SK-N-SH (cell line): ENCODE measurements at regions not wholly inside any gene's neighbourhood (a gene's known extent, or its start where the extent isn't known, plus 50 kb on each side); places are given as distances from the start of the nearest gene placed in this dataset.

ENCODE experiments used
- CTCF ChIA-PET: fragments of 300-600, 350-600 bp; formaldehyde crosslinking; extraction: SDS; loops from one replicate; lab custom pipeline; 2021; lab: Yijun Ruan, JAX
- POLR2A ChIA-PET: fragments of 350-600 bp; sonication (Branson Sonifier 250); formaldehyde crosslinking; extraction: SDS; loops from one replicate; lab custom pipeline; 2020; ENCODE audit warnings: antibody characterized with exemption, inconsistent platforms; lab: Yijun Ruan, JAX
- DNase-seq: peaks from one replicate; pipeline ENCODE4 v3.0.0; 2012
- H2AFZ ChIP-seq: fragments of 200-600 bp; sonication (generic); 2 replicates; pipeline ENCODE4 v1.8.1; 2016; ENCODE audit warnings: antibody characterized with exemption, mild to moderate bottlenecking, low read depth
- H3F3A ChIP-seq: fragments of 200-600 bp; sonication (generic); replicated peaks from 2 replicates; pipeline ENCODE3; 2016; ENCODE audit warnings: antibody characterized with exemption, mild to moderate bottlenecking; ENCODE audit not compliant: insufficient read depth
- H3K27ac ChIP-seq, 2 experiments: fragments of 200-500 bp in 1 of 2; fragments of 200-600 bp in 1 of 2; sonication (Bioruptor generic) in 1 of 2; sonication (generic), shearing (Covaris generic) in 1 of 2; 2 replicates each; pipeline versions ENCODE4 v1.5.1 to v1.6.1; 2014 to 2016; ENCODE audit warnings: low read depth in 2 of 2, inconsistent platforms in 1 of 2, low read length in 1 of 2, mild to moderate bottlenecking in 1 of 2, mixed read lengths in 1 of 2
- H3K27me3 ChIP-seq: fragments of 200-600 bp; sonication (generic), shearing (Covaris generic); 2 replicates; pipeline ENCODE4 v1.6.1; 2016; ENCODE audit warnings: mixed run types; ENCODE audit not compliant: insufficient read depth
- H3K36me3 ChIP-seq, 2 experiments: fragments of 200-500 bp in 1 of 2; fragments of 200-600 bp in 1 of 2; sonication (Bioruptor generic) in 1 of 2; sonication (generic) in 1 of 2; replicated peaks in 1 of 2; 2 replicates each; pipeline versions ENCODE3 to v1.5.1; 2014 to 2016; ENCODE audit warnings: low read length in 1 of 2, mild to moderate bottlenecking in 1 of 2; ENCODE audit not compliant: insufficient read depth in 2 of 2, control insufficient read depth in 1 of 2
- H3K4me1 ChIP-seq, 2 experiments: fragments of 200-500 bp in 1 of 2; fragments of 200-600 bp in 1 of 2; sonication (Bioruptor generic) in 1 of 2; sonication (generic), shearing (Covaris generic) in 1 of 2; 2 replicates each; pipeline versions ENCODE4 v1.5.1 to v1.6.1; 2014 to 2016; ENCODE audit warnings: low read depth in 1 of 2, low read length in 1 of 2, mixed run types in 1 of 2; ENCODE audit not compliant: insufficient read depth in 2 of 2, control insufficient read depth in 1 of 2
- H3K4me2 ChIP-seq: fragments of 200-600 bp; sonication (generic), shearing (Covaris generic); 2 replicates; pipeline ENCODE4 v1.6.1; 2017; ENCODE audit warnings: mixed run types
- H3K4me3 ChIP-seq, 2 experiments: fragments of 200-500 bp in 1 of 2; fragments of 200-600 bp in 1 of 2; sonication (Bioruptor generic) in 1 of 2; sonication (generic), shearing (Covaris generic) in 1 of 2; 2 replicates each; pipeline versions ENCODE4 v1.5.1 to v1.8.1; 2014 to 2016; ENCODE audit warnings: low read depth in 2 of 2, inconsistent platforms in 1 of 2, low read length in 1 of 2, mild to moderate bottlenecking in 1 of 2, mixed read lengths in 1 of 2, moderate library complexity in 1 of 2
- H3K79me2 ChIP-seq: fragments of 200-600 bp; sonication (generic); 2 replicates; pipeline ENCODE4 v1.8.1; 2017; ENCODE audit warnings: mild to moderate bottlenecking; ENCODE audit not compliant: insufficient read depth
- H3K9ac ChIP-seq: fragments of 200-600 bp; sonication (generic); 2 replicates; pipeline ENCODE4 v1.6.1; 2017; ENCODE audit warnings: mixed run types
- H3K9me2 ChIP-seq: fragments of 200-600 bp; sonication (generic); 2 replicates; pipeline ENCODE4 v1.6.1; 2017; ENCODE audit warnings: mixed run types
- H3K9me3 ChIP-seq: fragments of 200-600 bp; sonication (generic); 2 replicates; pipeline ENCODE4 v1.6.1; 2017; ENCODE audit warnings: mixed run types, mild to moderate bottlenecking, moderate library complexity
- H4K20me1 ChIP-seq: fragments of 200-600 bp; sonication (generic); 2 replicates; pipeline ENCODE4 v1.6.1; 2017; ENCODE audit warnings: mild to moderate bottlenecking, mixed run types; ENCODE audit not compliant: insufficient read depth
- CHD2 ChIP-seq: fragments of 150-350 bp; IDR thresholded peaks from 2 replicates; pipeline ENCODE4 v1.6.1; 2018; ENCODE audit warnings: low read length; ENCODE audit not compliant: partially characterized antibody
- CTCF ChIP-seq: fragments of 200-600 bp; sonication (generic); IDR thresholded peaks from 2 replicates; pipeline ENCODE4 v1.6.1; 2017; ENCODE audit warnings: antibody characterized with exemption, mild to moderate bottlenecking, moderate library complexity
- ELF1 ChIP-seq: IDR thresholded peaks from 2 replicates; pipeline ENCODE4 v1.4.0; 2012
- EZH2phosphoT487 ChIP-seq: fragments of 200-600 bp; sonication (generic); IDR thresholded peaks from 2 replicates; pipeline ENCODE4 v1.6.1; 2017; ENCODE audit warnings: low read depth, mixed run types, mild to moderate bottlenecking, antibody characterized with exemption, moderate library complexity, borderline replicate concordance
- FOXM1 ChIP-seq: IDR thresholded peaks from 2 replicates; pipeline ENCODE4 v1.4.0; 2012; ENCODE audit warnings: low read depth, mild to moderate bottlenecking
- GABPA ChIP-seq: IDR thresholded peaks from 2 replicates; pipeline ENCODE4 v1.4.0; 2012; ENCODE audit warnings: low read depth, mild to moderate bottlenecking
- GATA2 ChIP-seq: sonication (generic); formaldehyde crosslinking; IDR thresholded peaks from 2 replicates; pipeline ENCODE4 v1.5.0; 2020; ENCODE audit warnings: mild to moderate bottlenecking, missing genetic modification reagents
- IRF3 ChIP-seq: fragments of 150-350 bp; IDR thresholded peaks from 2 replicates; pipeline ENCODE4 v1.6.1; 2016; ENCODE audit warnings: mild to moderate bottlenecking, low read depth, low read length
- MAX ChIP-seq: IDR thresholded peaks from 2 replicates; pipeline ENCODE4 v1.4.0; 2012; ENCODE audit warnings: low read depth
- MXI1 ChIP-seq: IDR thresholded peaks from 2 replicates; pipeline ENCODE4 v1.6.1; 2012; ENCODE audit warnings: mild to moderate bottlenecking, low read depth, low read length, improper control_type of control experiment
- PBX3 ChIP-seq: IDR thresholded peaks from 2 replicates; pipeline ENCODE4; 2012
- POLR2AphosphoS5 ChIP-seq: IDR thresholded peaks from 2 replicates; pipeline ENCODE4 v1.6.1; 2012; ENCODE audit warnings: low read depth, low read length
- RCOR1 ChIP-seq: fragments of 150-350 bp; IDR thresholded peaks from 2 replicates; pipeline ENCODE4 v1.6.1; 2017; ENCODE audit warnings: antibody characterized with exemption, low read length
- REST ChIP-seq: IDR thresholded peaks from 2 replicates; pipeline ENCODE4 v1.6.1; 2012; ENCODE audit warnings: mild to moderate bottlenecking, low read depth, low read length, moderate library complexity
- RFX5 ChIP-seq: IDR thresholded peaks from 2 replicates; pipeline ENCODE4 v1.6.1; 2012; ENCODE audit warnings: mild to moderate bottlenecking, improper control_type of control experiment, low read length
- SIN3A ChIP-seq: IDR thresholded peaks from 2 replicates; pipeline ENCODE4 v1.6.1; 2012; ENCODE audit warnings: low read depth, mild to moderate bottlenecking, low read length, moderate library complexity, borderline replicate concordance
- SMC3 ChIP-seq: IDR thresholded peaks from 2 replicates; pipeline ENCODE4 v1.6.1; 2012; ENCODE audit warnings: low read depth, low read length, improper control_type of control experiment
- TAF1 ChIP-seq: IDR thresholded peaks from 2 replicates; pipeline ENCODE4 v1.6.1; 2012; ENCODE audit warnings: low read depth, mild to moderate bottlenecking, low read length, moderate library complexity, borderline replicate concordance
- TCF12 ChIP-seq: IDR thresholded peaks from 2 replicates; pipeline ENCODE4 v1.4.0; 2012
- USF2 ChIP-seq: fragments of 150-350 bp; IDR thresholded peaks from 2 replicates; pipeline ENCODE4 v1.6.1; 2017; ENCODE audit warnings: antibody characterized with exemption, low read length, low read depth, borderline replicate concordance
- YY1 ChIP-seq: IDR thresholded peaks from 2 replicates; pipeline ENCODE4 v1.4.0; 2012; ENCODE audit warnings: low read depth, mild to moderate bottlenecking
- ZBTB33 ChIP-seq: IDR thresholded peaks from 2 replicates; pipeline ENCODE4 v1.4.0; 2012; ENCODE audit warnings: low read depth, borderline replicate concordance
- WGBS: methylation state at CpG from one replicate; pipeline ENCODE4 v1.1.6; 2017; ENCODE audit warnings: low lambda C conversion rate; 5-methylcytosine and 5-hydroxymethylcytosine counted together

- Histone ChIP-seq H3K27ac (peak overlapping the region; percentile 13 to 100; a peak in 3 of 4 replicates), H3K4me2 (peak overlapping the region; percentile 72), H3K9me2 (no peaks in the 10 kb centered on the region), H3K27me3 (no peaks in the 10 kb centered on the region), H3K36me3 (no peaks in the 10 kb centered on the region), H3F3A (peaks cover 35% of the 10 kb centered on the region), H4K20me1 (no peaks in the 10 kb centered on the region), H3K4me3 (peak overlapping the region in 1 of 2 experiments; percentile 45; a peak in 2 of 4 replicates), H3K9me3 (no peaks in the 10 kb centered on the region), H3K79me2 (no peaks in the 10 kb centered on the region), H3K9ac (peak overlapping the region; percentile 85), H3K4me1 (peaks cover 9 to 38% of the 10 kb centered on the region in 2 experiments; a peak in 3 of 4 replicates), H2AFZ (peak overlapping the region; percentile 47; the same call in 1 of the 2 replicates)
- DNase-seq = peak; percentile 19
- ChIA-PET CTCF (interaction anchor here (0.7 to 1.4 kb wide), 2 partner anchors 658 to 1320 kb away, joined by 4 to 6 read pairs; no protein-coding TSS in a partner anchor), POLR2A (no interaction called here)
- under 1% methylated on average over 4 of the region's 4 CpGs for WGBS
- TF ChIP-seq RFX5 = no peak
- TF ChIP-seq CHD2 = no peak
- 0 out of 2 replicates have a peak, but pooled peaks have one; percentile 33 for TF ChIP-seq GATA2 (CRISPR knock-in tag)
- no peak for TF ChIP-seq MAX
- peak; percentile 15; the same call in 1 of the 2 replicates for TF ChIP-seq RCOR1
- TF ChIP-seq USF2 = no peak
- TF ChIP-seq POLR2AphosphoS5 = peak; percentile 72; the same call in 1 of the 2 replicates
- TF ChIP-seq GABPA = no peak
- peak; percentile 96 for TF ChIP-seq PBX3
- TF ChIP-seq IRF3 = no peak
- TF ChIP-seq ZBTB33 = peak; percentile 54; the same call in 1 of the 2 replicates
- TF ChIP-seq MXI1 = no peak
- no peak for TF ChIP-seq CTCF
- TF ChIP-seq REST = no peak
- no peak for TF ChIP-seq EZH2phosphoT487
- no peak for TF ChIP-seq SMC3
- TF ChIP-seq FOXM1 = no peak; the same call in 1 of the 2 replicates
- TF ChIP-seq YY1 = no peak
- TF ChIP-seq TCF12 = peak; percentile 90
- 0 out of 2 replicates have a peak, but pooled peaks have one; percentile 12 for TF ChIP-seq ELF1
- no peak for TF ChIP-seq SIN3A
- TF ChIP-seq TAF1 = peak; percentile 12; the same call in 1 of the 2 replicates
Measured at GRCh38 chr5:98110282-98110691, 663.2 kb upstream of the RGMB start.
